Spleen (tissue), 7 donors: ENCODE measurements at regions not wholly inside any gene's neighbourhood (a gene's known extent, or its start where the extent isn't known, plus 50 kb on each side); places are given as distances from the start of the nearest gene placed in this dataset.

Source experiments
- CTCF ChIP-seq, 11 experiments: fragments of 200-600 bp in 7 of 11; fragments of 450-650 bp in 4 of 11; sonication (generic) in 4 of 11; IDR thresholded peaks in 8 of 11; conservative IDR thresholded peaks in 3 of 11; 1 replicate in 7 of 11; 2 replicates in 4 of 11; pipeline versions ENCODE4 v1.4.0 to v1.8.0; 2016 to 2021; ENCODE audit warnings: antibody characterized with exemption in 11 of 11, inconsistent platforms in 4 of 11, mild to moderate bottlenecking in 1 of 11
- POLR2A ChIP-seq, 3 donors: fragments of 450-650 bp; IDR thresholded peaks; one replicate each; pipeline ENCODE4 v1.5.1; 2017; ENCODE audit warnings: antibody characterized with exemption in 3 of 3, mild to moderate bottlenecking in 1 of 3
- donor health status: DM: no; HTN: no; CAD: no; lungs with moderate emphysema.
- donor health status: DM: no; HTN: no; CAD: no.
- donor health status: DM: no; HTN: no; CAD: no.

GRCh38 chr16:76035689-76036088 is 241.5 kb upstream of the CNTNAP4 start:
- no peak for TF ChIP-seq CTCF (IDR thresholded peaks at IDR 0.05 in 8 of 11, conservative IDR thresholded peaks at IDR 0.05 in 3 of 11)
- no peak for TF ChIP-seq POLR2A (IDR thresholded peaks at IDR 0.05)
